GM19395 (cell line): ENCODE measurements at regions not wholly inside any gene's neighbourhood (a gene's known extent, or its start where the extent isn't known, plus 50 kb on each side); places are given as distances from the start of the nearest gene placed in this dataset.
"Not testable (repeated sequence)": the region's sequence is repeated elsewhere in the genome, so short reads cannot be mapped to it uniquely, and the experiment has no call there.

Experiments
- ATAC-seq: cut with Tn5 transposase; IDR thresholded peaks from one replicate; pipeline ENCODE4 v1.9.1; 2021; ENCODE audit warnings: mild to moderate bottlenecking, moderate library complexity; ENCODE audit not compliant: unreplicated experiment

GRCh38 chr22:19599626-19600243 is 75.5 kb upstream of the CLDN5 start:
- ATAC-seq, result no peak

- ATAC-seq, result not testable (repeated sequence)
Observed at GRCh38 chr22:19603346-19603745, 79.1 kb upstream of the CLDN5 start.

- ATAC-seq, result no peak
Observed at GRCh38 chr22:19603767-19604166, 79.6 kb upstream of the CLDN5 start.

- no peak for ATAC-seq
Observed at GRCh38 chr22:19604711-19605268, 80.6 kb upstream of the CLDN5 start.

GRCh38 chr22:19605508-19606331 is 81.5 kb upstream of the CLDN5 start:
- ATAC-seq, result no peak

GRCh38 chr22:19606332-19607191 is 82.4 kb upstream of the CLDN5 start:
- no peak for ATAC-seq

- no peak for ATAC-seq
Observed at GRCh38 chr22:19607192-19608002, 83.2 kb upstream of the CLDN5 start.

GRCh38 chr22:19608003-19608690 is 83.9 kb upstream of the CLDN5 start:
- ATAC-seq, result no peak

- ATAC-seq, result not testable (repeated sequence)
Observed at GRCh38 chr22:19609753-19610152, 85.5 kb upstream of the CLDN5 start.

- ATAC-seq, result no peak
Observed at GRCh38 chr22:19610518-19611253, 86.5 kb upstream of the CLDN5 start.

- ATAC-seq, result no peak
Observed at GRCh38 chr22:19611590-19611989, 87.4 kb upstream of the CLDN5 start.

GRCh38 chr22:19612866-19613572 is 88.8 kb upstream of the CLDN5 start:
- ATAC-seq, result no peak

GRCh38 chr22:19614536-19614863 is 90.3 kb upstream of the CLDN5 start:
- no peak for ATAC-seq

- ATAC-seq, result no peak
Observed at GRCh38 chr22:19615001-19615461, 90.8 kb upstream of the CLDN5 start.

- ATAC-seq, result no peak
Observed at GRCh38 chr22:19615867-19616581, 91.8 kb upstream of the CLDN5 start.

- peak; percentile 67 for ATAC-seq
Observed at GRCh38 chr22:19619144-19620009, 94.9 kb upstream of the SEPTIN5 start.
